Activated T-cell treated with anti-CD3 and anti-CD28 coated beads, Interleukin-2, amount 50 U/mL, for 48 hours (primary cell): ENCODE measurements at regions not wholly inside any gene's neighbourhood (a gene's known extent, or its start where the extent isn't known, plus 50 kb on each side); places are given as distances from the start of the nearest gene placed in this dataset.
"Not testable (repeated sequence)": the region's sequence is repeated elsewhere in the genome, so short reads cannot be mapped to it uniquely, and the experiment has no call there.

Experiments
- DNase-seq, 2 experiments: peaks; one replicate each; pipeline ENCODE4 v3.0.0-alpha.2; 2020

DNA sequence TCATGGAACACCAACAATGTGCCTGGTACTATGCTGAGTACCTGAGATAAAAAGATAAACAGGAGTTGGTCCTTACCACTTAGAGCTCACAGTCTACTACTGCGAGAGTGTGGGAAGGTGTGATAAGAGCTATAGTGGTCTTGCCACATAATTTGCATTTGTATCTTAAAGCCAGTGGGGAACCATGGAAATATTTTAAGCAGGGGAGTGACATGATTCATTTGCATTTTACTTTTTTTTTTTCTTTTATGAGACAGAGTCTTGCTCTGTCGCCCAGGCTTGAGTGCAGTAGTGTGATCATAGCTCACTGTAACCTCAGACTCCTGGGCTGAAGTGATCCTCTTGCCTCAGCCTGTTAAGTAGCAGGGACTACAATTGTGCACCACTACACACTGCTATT is 54.2 kb upstream of the FAM72C start:
- DNase-seq: not testable (repeated sequence)

DNA sequence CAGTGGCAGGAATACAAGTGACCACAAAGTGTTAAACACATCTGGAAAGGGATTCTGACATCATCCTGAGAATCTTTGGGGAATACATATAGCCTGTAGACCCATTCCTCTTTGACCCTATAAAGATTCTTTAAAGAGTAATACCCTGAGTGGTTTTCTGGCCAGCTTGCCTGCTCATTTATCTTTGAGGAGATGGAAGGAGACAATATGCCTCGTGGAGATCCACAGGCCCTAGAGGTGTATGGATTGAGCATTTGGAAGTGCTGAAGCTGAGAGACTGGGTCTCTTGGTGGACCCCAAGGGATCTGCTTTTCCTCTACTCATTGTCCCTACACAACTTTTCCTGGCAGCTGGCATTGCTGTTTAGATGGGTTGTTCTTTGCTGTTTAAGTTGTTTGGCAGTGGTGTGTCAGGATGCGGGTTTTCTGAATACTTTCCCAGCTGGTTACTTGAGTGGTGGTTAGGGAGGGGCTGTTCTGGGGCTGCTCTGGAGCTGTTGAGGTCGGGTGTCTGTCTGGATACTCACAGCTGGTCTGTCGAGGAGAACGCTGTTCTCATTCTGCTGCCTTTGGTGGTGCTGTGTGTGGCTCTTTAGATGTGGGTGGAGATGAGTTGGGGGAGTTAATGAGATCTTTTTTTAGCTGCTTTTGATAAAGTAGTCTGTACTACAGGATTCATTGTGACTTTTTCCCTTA is 50.1 kb upstream of the FAM72C start:
- DNase-seq: not testable (repeated sequence)
